GM23338 (cell line): ENCODE measurements at regions not wholly inside any gene's neighbourhood (a gene's known extent, or its start where the extent isn't known, plus 50 kb on each side); places are given as distances from the start of the nearest gene placed in this dataset.

ENCODE experiments used
- CREB1 ChIP-seq: fragments of 250-450 bp; sonication (Bioruptor Pico); IDR thresholded peaks from 2 replicates; pipeline ENCODE4 v1.5.0; 2020; ENCODE audit warnings: low read depth, mild to moderate bottlenecking, moderate library complexity
- EZH2 ChIP-seq: fragments of 200-600 bp; sonication (generic); IDR thresholded peaks from one replicate; pipeline ENCODE4 v1.8.0; 2017; ENCODE audit warnings: antibody characterized with exemption, mild to moderate bottlenecking, low read depth; ENCODE audit not compliant: unreplicated experiment
- EZH2phosphoT487 ChIP-seq: fragments of 200-600 bp; sonication (generic); IDR thresholded peaks from one replicate; pipeline ENCODE4 v1.8.1; 2018; ENCODE audit warnings: antibody characterized with exemption; ENCODE audit not compliant: unreplicated experiment
- JUNB ChIP-seq: IDR thresholded peaks from one replicate; pipeline ENCODE4 v1.6.1; 2016; ENCODE audit warnings: antibody characterized with exemption; ENCODE audit not compliant: unreplicated experiment
- NANOG ChIP-seq: IDR thresholded peaks from 2 replicates; pipeline ENCODE4 v1.6.1; 2016; ENCODE audit warnings: antibody characterized with exemption, borderline replicate concordance
- POLR2AphosphoS5 ChIP-seq: IDR thresholded peaks from 2 replicates; pipeline ENCODE4 v1.6.1; 2016; ENCODE audit warnings: antibody characterized with exemption, low read depth
- STAT1 ChIP-seq: IDR thresholded peaks from one replicate; pipeline ENCODE4 v1.6.1; 2016; ENCODE audit warnings: antibody characterized with exemption; ENCODE audit not compliant: unreplicated experiment
- ZNF114 ChIP-seq: fragments of 250-450 bp; sonication (Bioruptor Pico); IDR thresholded peaks from 2 replicates; pipeline ENCODE4 v1.5.0; 2020; ENCODE audit warnings: mild to moderate bottlenecking, moderate library complexity
- ZNF331 ChIP-seq: fragments of 250-450 bp; sonication (Bioruptor Pico); IDR thresholded peaks from 2 replicates; pipeline ENCODE4 v1.5.0; 2020; ENCODE audit warnings: low read depth, mild to moderate bottlenecking, moderate library complexity
- TF ChIP-seq, protein P1 (sequence below): fragments of 250-450 bp; sonication (Bioruptor Pico); IDR thresholded peaks from 2 replicates; pipeline ENCODE4 v1.5.0; 2020; ENCODE audit warnings: mild to moderate bottlenecking, moderate library complexity
- TF ChIP-seq, protein P2 (sequence below), 2 experiments: fragments of 200-600 bp in 1 of 2; sonication (generic) in 1 of 2; conservative IDR thresholded peaks; 2 replicates each; pipeline versions ENCODE4 v1.5.1 to v1.6.1; 2016 to 2017; ENCODE audit warnings: antibody characterized with exemption in 2 of 2, low read depth in 2 of 2, mild to moderate bottlenecking in 2 of 2, moderate library complexity in 1 of 2
- TF ChIP-seq, protein P3 (sequence below): IDR thresholded peaks from 2 replicates; pipeline ENCODE4 v1.6.1; 2016; ENCODE audit warnings: antibody characterized with exemption

DNA sequence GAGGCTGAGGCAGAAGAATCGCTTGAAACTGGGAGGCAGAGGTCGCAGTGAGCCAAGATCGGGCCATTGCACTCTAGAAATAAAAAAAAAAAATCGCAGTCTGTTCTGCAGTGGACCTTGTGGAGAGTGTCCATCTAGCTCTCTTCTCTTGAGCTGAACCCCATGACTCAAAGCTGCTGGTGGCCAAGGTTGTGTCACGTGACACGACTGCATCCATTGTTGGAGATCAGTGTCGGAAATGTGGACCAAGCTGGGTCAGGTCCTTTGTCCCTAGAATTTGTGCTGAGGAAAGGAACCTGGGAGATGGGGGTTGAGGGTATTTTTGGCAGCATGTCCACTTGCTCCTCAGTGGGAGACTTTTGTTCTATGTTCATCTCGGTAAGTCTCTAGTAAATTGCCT lies 564.8 kb upstream of the CDH4 start (continued):
- TF ChIP-seq, protein P1, sequence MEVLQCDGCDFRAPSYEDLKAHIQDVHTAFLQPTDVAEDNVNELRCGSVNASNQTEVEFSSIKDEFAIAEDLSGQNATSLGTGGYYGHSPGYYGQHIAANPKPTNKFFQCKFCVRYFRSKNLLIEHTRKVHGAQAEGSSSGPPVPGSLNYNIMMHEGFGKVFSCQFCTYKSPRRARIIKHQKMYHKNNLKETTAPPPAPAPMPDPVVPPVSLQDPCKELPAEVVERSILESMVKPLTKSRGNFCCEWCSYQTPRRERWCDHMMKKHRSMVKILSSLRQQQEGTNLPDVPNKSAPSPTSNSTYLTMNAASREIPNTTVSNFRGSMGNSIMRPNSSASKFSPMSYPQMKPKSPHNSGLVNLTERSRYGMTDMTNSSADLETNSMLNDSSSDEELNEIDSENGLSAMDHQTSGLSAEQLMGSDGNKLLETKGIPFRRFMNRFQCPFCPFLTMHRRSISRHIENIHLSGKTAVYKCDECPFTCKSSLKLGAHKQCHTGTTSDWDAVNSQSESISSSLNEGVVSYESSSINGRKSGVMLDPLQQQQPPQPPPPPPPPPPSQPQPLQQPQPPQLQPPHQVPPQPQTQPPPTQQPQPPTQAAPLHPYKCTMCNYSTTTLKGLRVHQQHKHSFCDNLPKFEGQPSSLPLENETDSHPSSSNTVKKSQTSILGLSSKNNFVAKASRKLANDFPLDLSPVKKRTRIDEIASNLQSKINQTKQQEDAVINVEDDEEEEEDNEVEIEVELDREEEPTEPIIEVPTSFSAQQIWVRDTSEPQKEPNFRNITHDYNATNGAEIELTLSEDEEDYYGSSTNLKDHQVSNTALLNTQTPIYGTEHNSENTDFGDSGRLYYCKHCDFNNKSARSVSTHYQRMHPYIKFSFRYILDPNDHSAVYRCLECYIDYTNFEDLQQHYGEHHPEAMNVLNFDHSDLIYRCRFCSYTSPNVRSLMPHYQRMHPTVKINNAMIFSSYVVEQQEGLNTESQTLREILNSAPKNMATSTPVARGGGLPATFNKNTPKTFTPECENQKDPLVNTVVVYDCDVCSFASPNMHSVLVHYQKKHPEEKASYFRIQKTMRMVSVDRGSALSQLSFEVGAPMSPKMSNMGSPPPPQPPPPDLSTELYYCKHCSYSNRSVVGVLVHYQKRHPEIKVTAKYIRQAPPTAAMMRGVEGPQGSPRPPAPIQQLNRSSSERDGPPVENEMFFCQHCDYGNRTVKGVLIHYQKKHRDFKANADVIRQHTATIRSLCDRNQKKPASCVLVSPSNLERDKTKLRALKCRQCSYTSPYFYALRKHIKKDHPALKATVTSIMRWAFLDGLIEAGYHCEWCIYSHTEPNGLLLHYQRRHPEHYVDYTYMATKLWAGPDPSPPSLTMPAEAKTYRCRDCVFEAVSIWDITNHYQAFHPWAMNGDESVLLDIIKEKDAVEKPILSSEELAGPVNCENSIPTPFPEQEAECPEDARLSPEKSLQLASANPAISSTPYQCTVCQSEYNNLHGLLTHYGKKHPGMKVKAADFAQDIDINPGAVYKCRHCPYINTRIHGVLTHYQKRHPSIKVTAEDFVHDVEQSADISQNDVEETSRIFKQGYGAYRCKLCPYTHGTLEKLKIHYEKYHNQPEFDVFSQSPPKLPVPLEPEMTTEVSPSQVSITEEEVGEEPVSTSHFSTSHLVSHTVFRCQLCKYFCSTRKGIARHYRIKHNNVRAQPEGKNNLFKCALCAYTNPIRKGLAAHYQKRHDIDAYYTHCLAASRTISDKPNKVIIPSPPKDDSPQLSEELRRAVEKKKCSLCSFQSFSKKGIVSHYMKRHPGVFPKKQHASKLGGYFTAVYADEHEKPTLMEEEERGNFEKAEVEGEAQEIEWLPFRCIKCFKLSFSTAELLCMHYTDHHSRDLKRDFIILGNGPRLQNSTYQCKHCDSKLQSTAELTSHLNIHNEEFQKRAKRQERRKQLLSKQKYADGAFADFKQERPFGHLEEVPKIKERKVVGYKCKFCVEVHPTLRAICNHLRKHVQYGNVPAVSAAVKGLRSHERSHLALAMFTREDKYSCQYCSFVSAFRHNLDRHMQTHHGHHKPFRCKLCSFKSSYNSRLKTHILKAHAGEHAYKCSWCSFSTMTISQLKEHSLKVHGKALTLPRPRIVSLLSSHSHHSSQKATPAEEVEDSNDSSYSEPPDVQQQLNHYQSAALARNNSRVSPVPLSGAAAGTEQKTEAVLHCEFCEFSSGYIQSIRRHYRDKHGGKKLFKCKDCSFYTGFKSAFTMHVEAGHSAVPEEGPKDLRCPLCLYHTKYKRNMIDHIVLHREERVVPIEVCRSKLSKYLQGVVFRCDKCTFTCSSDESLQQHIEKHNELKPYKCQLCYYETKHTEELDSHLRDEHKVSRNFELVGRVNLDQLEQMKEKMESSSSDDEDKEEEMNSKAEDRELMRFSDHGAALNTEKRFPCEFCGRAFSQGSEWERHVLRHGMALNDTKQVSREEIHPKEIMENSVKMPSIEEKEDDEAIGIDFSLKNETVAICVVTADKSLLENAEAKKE (CRISPR knock-in tag): no peak
- TF ChIP-seq ZNF114 (CRISPR knock-in tag) (no peak), STAT1 (no peak), EZH2 (no peak), JUNB (no peak), POLR2AphosphoS5 (no peak), NANOG (no peak), EZH2phosphoT487 (no peak), ZNF331 (CRISPR knock-in tag) (no peak), CREB1 (CRISPR knock-in tag) (no peak)
- TF ChIP-seq, protein P2, sequence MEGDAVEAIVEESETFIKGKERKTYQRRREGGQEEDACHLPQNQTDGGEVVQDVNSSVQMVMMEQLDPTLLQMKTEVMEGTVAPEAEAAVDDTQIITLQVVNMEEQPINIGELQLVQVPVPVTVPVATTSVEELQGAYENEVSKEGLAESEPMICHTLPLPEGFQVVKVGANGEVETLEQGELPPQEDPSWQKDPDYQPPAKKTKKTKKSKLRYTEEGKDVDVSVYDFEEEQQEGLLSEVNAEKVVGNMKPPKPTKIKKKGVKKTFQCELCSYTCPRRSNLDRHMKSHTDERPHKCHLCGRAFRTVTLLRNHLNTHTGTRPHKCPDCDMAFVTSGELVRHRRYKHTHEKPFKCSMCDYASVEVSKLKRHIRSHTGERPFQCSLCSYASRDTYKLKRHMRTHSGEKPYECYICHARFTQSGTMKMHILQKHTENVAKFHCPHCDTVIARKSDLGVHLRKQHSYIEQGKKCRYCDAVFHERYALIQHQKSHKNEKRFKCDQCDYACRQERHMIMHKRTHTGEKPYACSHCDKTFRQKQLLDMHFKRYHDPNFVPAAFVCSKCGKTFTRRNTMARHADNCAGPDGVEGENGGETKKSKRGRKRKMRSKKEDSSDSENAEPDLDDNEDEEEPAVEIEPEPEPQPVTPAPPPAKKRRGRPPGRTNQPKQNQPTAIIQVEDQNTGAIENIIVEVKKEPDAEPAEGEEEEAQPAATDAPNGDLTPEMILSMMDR (conservative IDR thresholded peaks at IDR 0.05; ENCODE audit: low read depth in 2 of 2): no peak
- TF ChIP-seq, protein P3, sequence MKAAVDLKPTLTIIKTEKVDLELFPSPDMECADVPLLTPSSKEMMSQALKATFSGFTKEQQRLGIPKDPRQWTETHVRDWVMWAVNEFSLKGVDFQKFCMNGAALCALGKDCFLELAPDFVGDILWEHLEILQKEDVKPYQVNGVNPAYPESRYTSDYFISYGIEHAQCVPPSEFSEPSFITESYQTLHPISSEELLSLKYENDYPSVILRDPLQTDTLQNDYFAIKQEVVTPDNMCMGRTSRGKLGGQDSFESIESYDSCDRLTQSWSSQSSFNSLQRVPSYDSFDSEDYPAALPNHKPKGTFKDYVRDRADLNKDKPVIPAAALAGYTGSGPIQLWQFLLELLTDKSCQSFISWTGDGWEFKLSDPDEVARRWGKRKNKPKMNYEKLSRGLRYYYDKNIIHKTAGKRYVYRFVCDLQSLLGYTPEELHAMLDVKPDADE: no peak
